Endothelial cell of umbilical vein (primary cell): ENCODE measurements at regions not wholly inside any gene's neighbourhood (a gene's known extent, or its start where the extent isn't known, plus 50 kb on each side); places are given as distances from the start of the nearest gene placed in this dataset.

Experiments
- BruUV-seq: library from RNA; stranded (reverse); fragments of 400-500 nt; replicated peaks from 2 replicates; lab custom pipeline; 2021; lab: Mats Ljungman, UMichigan
- CTCF ChIA-PET: fragments of 300-600, 350-600 bp; sonication (Branson Sonifier 250); formaldehyde crosslinking; loops from one replicate; lab custom pipeline; 2021; ENCODE audit warnings: antibody characterized with exemption, inconsistent platforms; lab: Charles Lee
- POLR2A ChIA-PET: fragments of 300-600, 350-600 bp; sonication (Branson Sonifier 250); formaldehyde crosslinking; loops from one replicate; lab custom pipeline; 2021; ENCODE audit warnings: antibody characterized with exemption, inconsistent platforms; lab: Charles Lee
- DNase-seq: peaks from one replicate; pipeline ENCODE4 v3.0.0-alpha.2; 2011; ENCODE audit warnings: low read depth, low spot score
- FAIRE-seq: peaks from 2 replicates; lab custom pipeline; 2011; peaks lifted over from hg19 to GRCh38; lab: Jason Lieb, UNC
- H2AFZ ChIP-seq: 2 replicates; pipeline ENCODE4 v1.6.0; 2012; ENCODE audit warnings: low read depth, low read length, control low read depth, inconsistent platforms
- H3K27ac ChIP-seq: 2 replicates; pipeline ENCODE4 v1.5.1; 2011; ENCODE audit warnings: low read depth, mild to moderate bottlenecking, control low read depth, low read length, moderate library complexity; ENCODE audit not compliant: insufficient read depth
- H3K27me3 ChIP-seq, 2 experiments: 2 replicates each; pipeline versions ENCODE4 v1.6.0 to v1.6.1; 2011; ENCODE audit warnings: low read length in 2 of 2, mixed read lengths in 1 of 2; ENCODE audit not compliant: control insufficient read depth in 2 of 2, insufficient read depth in 2 of 2
- H3K36me3 ChIP-seq, 2 experiments: 2 replicates in 1 of 2; 3 replicates in 1 of 2; pipeline ENCODE4 v1.5.1; 2011; ENCODE audit warnings: low read length in 2 of 2, mild to moderate bottlenecking in 1 of 2, moderate library complexity in 1 of 2; ENCODE audit not compliant: control insufficient read depth in 2 of 2, insufficient read depth in 2 of 2; ENCODE audit errors: extremely low read depth in 1 of 2
- H3K4me1 ChIP-seq: 3 replicates; pipeline ENCODE4 v1.5.1; 2011; ENCODE audit warnings: mild to moderate bottlenecking, low read length; ENCODE audit not compliant: control insufficient read depth, insufficient read depth; ENCODE audit errors: extremely low read depth
- H3K4me2 ChIP-seq: 2 replicates; pipeline ENCODE4 v1.6.1; 2011; ENCODE audit warnings: low read length, control low read depth, mixed read lengths; ENCODE audit not compliant: insufficient read depth
- H3K4me3 ChIP-seq, 3 experiments: fragments of 200-600 bp in 1 of 3; sonication (generic), shearing (Covaris generic) in 1 of 3; replicated peaks in 1 of 3; 2 replicates each; pipeline ENCODE4 v1.5.1; 2011 to 2016; ENCODE audit warnings: control low read depth in 3 of 3, low read length in 3 of 3, mild to moderate bottlenecking in 2 of 3, inconsistent platforms in 1 of 3, low read depth in 1 of 3, moderate library complexity in 1 of 3; ENCODE audit not compliant: insufficient read depth in 1 of 3
- H3K79me2 ChIP-seq: 2 replicates; pipeline ENCODE4 v1.6.0; 2012; ENCODE audit warnings: low read length, inconsistent platforms; ENCODE audit not compliant: control insufficient read depth, insufficient read depth
- H3K9ac ChIP-seq: replicated peaks from 2 replicates; pipeline ENCODE3; 2011; ENCODE audit warnings: low read length, control low read depth; ENCODE audit not compliant: insufficient read depth; ENCODE audit errors: extremely low read depth
- H3K9me1 ChIP-seq: replicated peaks from 3 replicates; pipeline ENCODE4 v1.6.0; 2011; ENCODE audit warnings: mild to moderate bottlenecking, low read length; ENCODE audit not compliant: control insufficient read depth, insufficient read depth; ENCODE audit errors: extremely low read depth
- H3K9me3 ChIP-seq: replicated peaks from 2 replicates; pipeline ENCODE4 v1.5.1; 2012; ENCODE audit warnings: low read length, inconsistent platforms; ENCODE audit not compliant: control insufficient read depth, insufficient read depth
- H4K20me1 ChIP-seq: replicated peaks from 2 replicates; pipeline ENCODE3; 2011; ENCODE audit warnings: mild to moderate bottlenecking, low read length; ENCODE audit not compliant: control insufficient read depth, insufficient read depth; ENCODE audit errors: extremely low read depth
- CTCF ChIP-seq, 2 donors: IDR thresholded peaks; 1 replicate in 1 of 2; 2 replicates in 1 of 2; pipeline ENCODE4 v1.5.1; 2011; ENCODE audit warnings: low read length in 2 of 2, mild to moderate bottlenecking in 2 of 2, moderate library complexity in 2 of 2, control low read depth in 1 of 2, inconsistent platforms in 1 of 2, low read depth in 1 of 2; ENCODE audit not compliant: insufficient read depth in 1 of 2; ENCODE audit errors: extremely low read depth in 1 of 2
- EZH2 ChIP-seq: IDR thresholded peaks from 2 replicates; pipeline ENCODE4 v1.6.1; 2012; ENCODE audit warnings: borderline replicate concordance, low read depth, mild to moderate bottlenecking, moderate library complexity, low read length, inconsistent platforms; ENCODE audit not compliant: severe bottlenecking
- FOS ChIP-seq: IDR thresholded peaks from 2 replicates; pipeline ENCODE4 v1.6.1; 2011; ENCODE audit warnings: mild to moderate bottlenecking, low read length, moderate library complexity, borderline replicate concordance; ENCODE audit not compliant: insufficient read depth
- GATA2 ChIP-seq: IDR thresholded peaks from 2 replicates; pipeline ENCODE4 v1.7.0; 2011; ENCODE audit warnings: low read depth, mild to moderate bottlenecking, moderate library complexity, mixed read lengths, low read length; ENCODE audit not compliant: insufficient read length, insufficient read depth
- JUN ChIP-seq: IDR thresholded peaks from 2 replicates; pipeline ENCODE4 v1.6.1; 2011; ENCODE audit warnings: borderline replicate concordance, low read depth; ENCODE audit not compliant: insufficient read length, insufficient read depth
- MAX ChIP-seq: IDR thresholded peaks from 2 replicates; pipeline ENCODE4 v1.6.1; 2011; ENCODE audit not compliant: insufficient read depth, insufficient read length
- MYC ChIP-seq: IDR thresholded peaks from one replicate; pipeline ENCODE4 v1.6.1; 2011; ENCODE audit warnings: mild to moderate bottlenecking, low read depth, low read length
- POLR2A ChIP-seq: IDR thresholded peaks from 2 replicates; pipeline ENCODE4 v1.6.1; 2012; ENCODE audit warnings: low read depth, mild to moderate bottlenecking, control low read depth, low read length
- POLR2AphosphoS5 ChIP-seq: IDR thresholded peaks from 2 replicates; pipeline ENCODE4 v1.6.1; 2012; ENCODE audit warnings: low read depth, mild to moderate bottlenecking, control low read depth, low read length, moderate library complexity; ENCODE audit not compliant: insufficient read depth
- dilution Hi-C: fragments of 300-500 bp; cut with MboI; formaldehyde crosslinking; loops from one replicate; pipeline ENCODE4 v1.15.0; 2019; ENCODE audit warnings: low sequenced_read_pairs; ENCODE audit not compliant: extremely low pct_ligation_motif_present
- intact Hi-C: fragments of 100-400 bp; cut with micrococcal nuclease; formaldehyde crosslinking; loops from one replicate; pipeline ENCODE4 v1.10.0; 2022

- ChIA-PET CTCF (interaction anchor here (1.7 kb wide), 1 partner anchor 10 kb away, joined by 5 read pairs; no protein-coding TSS in a partner anchor), POLR2A (no interaction called here)
- H3K79me2 ChIP-seq = no peaks in the 10 kb centered on the region
- dilution Hi-C loops (no loop called here), intact Hi-C loops (loop anchor here (1.0 kb wide), 1 partner anchor 10 kb away; no protein-coding TSS in a partner anchor)
- H2AFZ ChIP-seq = no peak overlapping the region
- DNase-seq (no peak), FAIRE-seq (no peak)
- no peak overlapping the region for H3K9ac ChIP-seq
- no peak overlapping the region for H3K4me3 ChIP-seq
- H3K27ac ChIP-seq = no peak overlapping the region
- no peaks in the 10 kb centered on the region for H3K36me3 ChIP-seq
- H3K4me1 ChIP-seq = no peaks in the 10 kb centered on the region
- no peaks in the 10 kb centered on the region for H4K20me1 ChIP-seq
- no peaks in the 10 kb centered on the region for H3K9me3 ChIP-seq
- H3K9me1 ChIP-seq = no peaks in the 10 kb centered on the region
- BruUV-seq = no TSS peak
- H3K27me3 ChIP-seq = no peaks in the 10 kb centered on the region
- no peak for TF ChIP-seq MAX
- no peak for TF ChIP-seq POLR2A
- TF ChIP-seq FOS = no peak
- no peak for TF ChIP-seq MYC
- TF ChIP-seq POLR2AphosphoS5 = no peak
- TF ChIP-seq CTCF (IDR thresholded peaks at IDR 0.05; ENCODE audit: extremely low read depth in 1 of 2, insufficient read depth in 1 of 2, low read depth in 1 of 2, low read length in 2 of 2) = no peak
- TF ChIP-seq GATA2 = no peak
- TF ChIP-seq EZH2 = no peak
- no peak for TF ChIP-seq JUN
- H3K4me2 ChIP-seq = no peak overlapping the region
Observed at GRCh38 chr11:104404231-104405175, 240.6 kb upstream of the PDGFD start.
